Vagina (tissue), 2 donors: ENCODE measurements at regions not wholly inside any gene's neighbourhood (a gene's known extent, or its start where the extent isn't known, plus 50 kb on each side); places are given as distances from the start of the nearest gene placed in this dataset.

ENCODE experiments used
- DNase-seq, 2 donors: peaks; one replicate each; pipeline ENCODE4 v3.0.0-alpha.2; 2017; ENCODE audit errors: extremely low spot score in 2 of 2
- H3K27ac ChIP-seq: fragments of 200-600 bp; sonication (generic); one replicate; pipeline ENCODE4 v1.5.1; 2019
- H3K27me3 ChIP-seq: fragments of 200-600 bp; sonication (generic); one replicate; pipeline ENCODE4 v1.5.1; 2019
- H3K36me3 ChIP-seq, 2 donors: fragments of 200-600 bp; sonication (generic); one replicate each; pipeline ENCODE4 v1.5.1; 2017 to 2019
- H3K4me1 ChIP-seq: fragments of 200-600 bp; sonication (generic); one replicate; pipeline ENCODE4 v1.5.1; 2019
- H3K4me3 ChIP-seq, 2 donors: fragments of 200-600 bp; sonication (generic); 1 replicate in 1 of 2; 2 replicates in 1 of 2; pipeline ENCODE4 v1.5.1; 2016 to 2019
- H3K9me3 ChIP-seq: fragments of 200-600 bp; sonication (generic); one replicate; pipeline ENCODE4 v1.5.1; 2019
- CTCF ChIP-seq, 3 experiments: fragments of 450-650 bp in 2 of 3; fragments of 200-600 bp in 1 of 3; sonication (generic) in 1 of 3; IDR thresholded peaks; one replicate each; pipeline ENCODE4 v1.5.1; 2017 to 2019; ENCODE audit warnings: antibody characterized with exemption in 3 of 3, mild to moderate bottlenecking in 2 of 3, moderate library complexity in 2 of 3
- POLR2A ChIP-seq, 2 donors: fragments of 450-650 bp; IDR thresholded peaks; one replicate each; pipeline ENCODE4 v1.6.1; 2017; ENCODE audit warnings: antibody characterized with exemption in 2 of 2, mild to moderate bottlenecking in 2 of 2, moderate library complexity in 2 of 2
- POLR2AphosphoS5 ChIP-seq, 2 donors: sonication (generic); formaldehyde crosslinking; IDR thresholded peaks; one replicate each; pipeline ENCODE4 v1.9.0; 2017; ENCODE audit warnings: antibody characterized with exemption in 2 of 2, mild to moderate bottlenecking in 2 of 2, low read depth in 1 of 2; ENCODE audit not compliant: insufficient read depth in 1 of 2
- intact Hi-C: fragments of 100-400 bp; cut with DNase I; formaldehyde crosslinking; loops from one replicate; pipeline ENCODE4 v1.15.1; 2023

- DNase-seq, result no peak
- no peak for TF ChIP-seq POLR2AphosphoS5 (IDR thresholded peaks at IDR 0.05; ENCODE audit: insufficient read depth in 1 of 2, low read depth in 1 of 2)
- no peak for TF ChIP-seq CTCF (IDR thresholded peaks at IDR 0.05)
- TF ChIP-seq POLR2A (IDR thresholded peaks at IDR 0.05), result no peak
- Histone ChIP-seq H3K9me3 (no peaks in the 10 kb centered on the region), H3K36me3 (no peaks in the 10 kb centered on the region), H3K27me3 (no peaks in the 10 kb centered on the region), H3K4me1 (no peaks in the 10 kb centered on the region), H3K27ac (no peak overlapping the region), H3K4me3 (no peak overlapping the region)
- intact Hi-C loops, result no loop called here
These were observed 236.3 kb upstream of the ANKRD30A start for GRCh38 chr10:36888925-36889573.

- DNase-seq, result no peak
- intact Hi-C loops, result no loop called here
- Histone ChIP-seq H3K9me3 (no peaks in the 10 kb centered on the region), H3K27ac (no peak overlapping the region), H3K4me1 (no peaks in the 10 kb centered on the region), H3K4me3 (no peak overlapping the region), H3K27me3 (no peaks in the 10 kb centered on the region), H3K36me3 (no peaks in the 10 kb centered on the region)
- TF ChIP-seq POLR2AphosphoS5 (IDR thresholded peaks at IDR 0.05; ENCODE audit: insufficient read depth in 1 of 2, low read depth in 1 of 2) (no peak), POLR2A (IDR thresholded peaks at IDR 0.05) (no peak), CTCF (IDR thresholded peaks at IDR 0.05) (no peak)
These were observed 239.0 kb upstream of the ANKRD30A start for GRCh38 chr10:36886303-36886891.

GRCh38 chr10:36885746-36886145, 239.7 kb upstream of the ANKRD30A start:
- H3K9me3 ChIP-seq, result no peaks in the 10 kb centered on the region
- TF ChIP-seq CTCF (IDR thresholded peaks at IDR 0.05) (no peak), POLR2AphosphoS5 (IDR thresholded peaks at IDR 0.05; ENCODE audit: insufficient read depth in 1 of 2, low read depth in 1 of 2) (no peak), POLR2A (IDR thresholded peaks at IDR 0.05) (no peak)
- intact Hi-C loops, result no loop called here
- H3K27ac ChIP-seq, result no peak overlapping the region
- no peaks in the 10 kb centered on the region for H3K4me1 ChIP-seq
- no peak for DNase-seq
- H3K36me3 ChIP-seq, result no peaks in the 10 kb centered on the region
- H3K4me3 ChIP-seq, result no peak overlapping the region
- H3K27me3 ChIP-seq, result no peaks in the 10 kb centered on the region

- TF ChIP-seq CTCF (IDR thresholded peaks at IDR 0.05) (no peak), POLR2AphosphoS5 (IDR thresholded peaks at IDR 0.05; ENCODE audit: insufficient read depth in 1 of 2, low read depth in 1 of 2) (no peak), POLR2A (IDR thresholded peaks at IDR 0.05) (no peak)
- DNase-seq, result no peak
These were observed 242.6 kb upstream of the ANKRD30A start for GRCh38 chr10:36882781-36883180.

GRCh38 chr10:36880898-36881297, 244.5 kb upstream of the ANKRD30A start:
- intact Hi-C loops, result no loop called here
- no peak overlapping the region for H3K27ac ChIP-seq

More at GRCh38 chr10:36882781-36883180, 242.6 kb upstream of the ANKRD30A start:
- no peaks in the 10 kb centered on the region for H3K4me1 ChIP-seq
- H3K4me3 ChIP-seq, result no peak overlapping the region
- no peaks in the 10 kb centered on the region for H3K9me3 ChIP-seq
- no peaks in the 10 kb centered on the region for H3K36me3 ChIP-seq
- no peaks in the 10 kb centered on the region for H3K27me3 ChIP-seq
- intact Hi-C loops, result no loop called here
- H3K27ac ChIP-seq, result no peak overlapping the region

More at GRCh38 chr10:36880898-36881297, 244.5 kb upstream of the ANKRD30A start:
- DNase-seq, result no peak
- Histone ChIP-seq H3K9me3 (no peaks in the 10 kb centered on the region), H3K36me3 (no peaks in the 10 kb centered on the region), H3K27me3 (no peaks in the 10 kb centered on the region), H3K4me3 (no peak overlapping the region), H3K4me1 (no peaks in the 10 kb centered on the region)
- TF ChIP-seq POLR2A (IDR thresholded peaks at IDR 0.05), result no peak
- TF ChIP-seq POLR2AphosphoS5 (IDR thresholded peaks at IDR 0.05; ENCODE audit: insufficient read depth in 1 of 2, low read depth in 1 of 2), result no peak
- TF ChIP-seq CTCF (IDR thresholded peaks at IDR 0.05), result no peak
